GM08714 (cell line): ENCODE measurements at regions not wholly inside any gene's neighbourhood (a gene's known extent, or its start where the extent isn't known, plus 50 kb on each side); places are given as distances from the start of the nearest gene placed in this dataset.
"Not testable (repeated sequence)": the region's sequence is repeated elsewhere in the genome, so short reads cannot be mapped to it uniquely, and the experiment has no call there.

Experiments
- H3K4me3 ChIP-seq: fragments of 200-500 bp; sonication (Bioruptor generic); 2 replicates; pipeline ENCODE4 v1.5.1; 2014; ENCODE audit warnings: mild to moderate bottlenecking, low read length, inconsistent platforms
- ZNF274 ChIP-seq: IDR thresholded peaks from 2 replicates; pipeline ENCODE4 v1.6.1; 2012; ENCODE audit warnings: mild to moderate bottlenecking, low read depth, low read length

DNA sequence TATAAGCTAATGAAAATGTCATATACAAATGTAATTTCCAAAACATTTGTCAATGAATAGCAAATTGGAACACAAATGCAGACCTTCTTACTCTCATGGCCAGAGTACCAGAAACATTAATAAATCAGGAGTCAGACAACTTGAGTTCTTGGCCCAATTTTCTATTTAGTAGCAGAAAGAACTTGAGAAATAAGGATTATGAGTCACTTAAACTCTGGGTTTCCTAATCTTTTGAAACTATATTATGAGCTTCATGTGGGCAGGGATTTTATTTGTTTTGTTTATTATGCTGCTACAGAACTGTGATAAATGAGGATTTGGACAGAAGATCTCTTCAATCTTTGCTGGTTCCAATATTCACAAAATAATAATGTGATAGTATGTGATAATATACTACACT is 686.7 kb downstream of the NR4A2 start:
- H3K4me3 ChIP-seq, result no peak overlapping the region
- no peak for TF ChIP-seq ZNF274

DNA sequence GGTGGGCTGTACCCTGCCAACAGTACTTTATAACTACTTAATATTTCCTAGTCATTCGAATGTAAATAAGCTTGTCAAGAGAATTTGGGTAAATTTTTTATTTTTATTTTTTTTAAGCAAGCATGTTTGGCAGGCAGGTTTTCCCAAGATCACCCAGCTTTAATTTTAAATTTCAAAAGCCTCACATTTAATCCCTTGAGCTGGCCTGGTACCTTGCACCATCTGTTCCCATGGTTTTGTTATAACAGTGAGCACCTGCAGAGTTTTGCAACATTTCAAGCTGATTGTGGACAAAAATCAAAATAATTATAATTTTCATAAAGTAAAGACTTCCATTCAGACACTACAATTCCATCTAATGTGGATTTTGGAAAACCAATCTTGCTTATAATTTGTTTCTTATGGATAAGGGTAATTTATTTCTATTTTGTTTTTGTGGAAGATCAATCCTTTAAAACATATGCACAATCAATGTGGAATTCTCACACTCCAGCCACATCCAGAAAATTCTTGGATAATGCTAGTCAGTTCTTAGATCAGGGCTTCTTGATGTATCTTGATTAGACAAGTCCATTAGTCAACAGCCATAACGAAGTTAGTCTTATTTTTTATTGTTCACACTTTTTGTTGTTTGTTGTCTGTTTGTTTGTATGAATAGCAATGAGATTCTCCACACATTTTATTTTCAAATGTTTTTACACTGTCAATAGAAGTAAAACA is 689.3 kb downstream of the NR4A2 start:
- no peak for TF ChIP-seq ZNF274
- H3K4me3 ChIP-seq, result no peak overlapping the region

DNA sequence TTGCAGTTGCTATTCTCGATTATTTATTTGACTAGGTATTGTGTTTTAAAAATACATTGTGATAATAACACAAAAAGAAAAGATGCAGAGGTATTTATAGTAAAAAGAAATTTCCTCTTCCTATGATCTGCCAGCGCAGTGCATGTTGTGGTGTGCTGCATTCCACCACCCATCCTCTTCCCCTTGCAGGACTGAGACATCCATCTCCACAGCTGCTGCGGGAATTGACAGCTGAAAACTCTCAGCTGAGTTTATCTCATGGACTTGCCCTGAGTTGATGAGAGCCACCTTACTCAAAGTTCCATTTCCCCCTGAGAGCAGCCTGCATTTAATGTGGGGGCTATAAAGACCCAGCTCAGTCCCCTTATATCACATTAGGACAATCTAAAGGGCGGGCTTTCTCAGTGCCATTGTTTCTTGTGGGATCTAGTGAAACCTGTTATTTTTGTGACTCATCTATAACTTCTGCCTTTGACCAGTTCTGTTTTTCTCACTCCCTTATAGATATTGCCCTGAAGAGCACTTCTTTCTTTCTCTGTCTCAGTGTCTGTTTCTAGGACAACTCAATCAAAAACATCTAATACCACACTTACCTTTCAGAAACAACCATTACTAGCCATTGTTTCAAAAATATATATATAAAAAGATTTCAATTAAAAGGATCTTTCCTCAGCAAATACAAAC is 698.5 kb downstream of the NR4A2 start:
- H3K4me3 ChIP-seq, result no peak overlapping the region
- TF ChIP-seq ZNF274, result no peak

DNA sequence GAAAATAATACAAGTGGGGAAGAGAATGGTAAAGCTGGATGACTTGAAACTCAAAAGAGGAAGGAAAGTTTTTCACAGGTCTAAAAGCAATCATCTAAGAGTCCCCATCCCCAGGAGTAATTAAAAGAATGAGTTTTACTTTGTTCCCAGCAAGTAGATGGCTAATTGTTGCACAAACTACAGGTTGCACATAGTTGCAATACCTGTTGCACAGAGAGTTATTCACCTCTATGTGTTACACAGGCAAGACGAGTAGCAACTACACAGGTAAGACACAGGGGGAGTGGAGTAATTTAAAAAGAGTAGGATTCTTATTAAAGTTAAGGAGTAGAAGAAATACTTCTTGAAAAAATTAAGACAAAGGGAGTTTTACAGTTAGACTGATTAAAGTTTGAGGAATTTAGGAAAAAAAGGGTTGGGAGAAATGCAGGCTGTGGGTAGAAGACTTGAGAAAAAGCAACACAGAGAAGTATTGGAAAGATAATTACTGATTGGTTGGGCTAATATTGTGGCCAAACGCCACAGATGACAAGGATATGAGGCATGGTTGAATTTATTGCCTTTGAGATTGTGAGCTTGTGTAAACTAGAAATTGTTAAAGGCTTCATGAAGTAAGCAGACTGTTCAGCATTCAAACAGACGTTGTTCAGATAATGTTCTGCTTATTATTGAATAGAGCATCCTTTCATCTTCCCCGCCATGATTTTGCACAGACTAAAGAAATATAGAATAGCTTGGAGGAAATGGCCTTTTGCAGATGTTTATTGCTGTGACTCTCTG is 699.3 kb downstream of the NR4A2 start:
- TF ChIP-seq ZNF274, result no peak

DNA sequence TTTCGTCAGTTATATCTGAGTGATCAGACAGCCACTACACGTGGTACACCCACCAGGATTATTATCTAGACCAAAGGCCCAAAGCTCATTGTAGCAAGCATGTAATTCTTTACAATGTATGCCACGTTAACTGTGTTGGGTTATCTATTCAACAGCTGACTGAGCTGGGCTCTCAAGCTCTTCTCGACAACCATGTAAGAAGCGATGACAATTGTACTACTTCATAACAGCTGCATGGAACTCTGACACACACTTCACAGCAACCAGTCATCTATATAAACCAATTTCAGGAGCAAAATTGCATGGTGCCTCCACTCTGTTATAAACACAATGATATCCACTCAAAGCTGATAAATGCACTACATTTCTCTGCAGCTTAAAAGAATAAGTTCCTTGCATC is 701.8 kb downstream of the NR4A2 start:
- no peak for TF ChIP-seq ZNF274
- no peak overlapping the region for H3K4me3 ChIP-seq

More for the DNA sequence above, 699.3 kb downstream of the NR4A2 start:
- no peak overlapping the region for H3K4me3 ChIP-seq

DNA sequence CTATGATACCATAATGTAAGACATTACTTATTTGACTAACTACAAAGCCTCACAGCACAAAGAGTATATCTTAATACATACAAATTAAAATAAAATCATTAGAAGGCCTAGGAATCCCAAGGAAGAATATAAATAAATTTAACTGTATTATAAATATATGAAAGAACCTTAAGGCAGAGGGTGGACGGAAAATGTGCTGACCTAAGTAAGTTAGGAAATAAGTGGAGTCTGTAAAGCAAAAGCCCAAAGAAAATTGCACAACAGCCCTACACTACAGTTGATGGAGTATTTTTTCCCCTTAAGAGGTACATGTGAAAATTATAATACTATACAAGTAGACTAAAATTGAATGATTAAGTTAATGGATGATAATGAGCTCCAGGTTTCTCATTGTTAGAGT is 710.1 kb downstream of the NR4A2 start:
- no peak overlapping the region for H3K4me3 ChIP-seq
- TF ChIP-seq ZNF274, result no peak

DNA sequence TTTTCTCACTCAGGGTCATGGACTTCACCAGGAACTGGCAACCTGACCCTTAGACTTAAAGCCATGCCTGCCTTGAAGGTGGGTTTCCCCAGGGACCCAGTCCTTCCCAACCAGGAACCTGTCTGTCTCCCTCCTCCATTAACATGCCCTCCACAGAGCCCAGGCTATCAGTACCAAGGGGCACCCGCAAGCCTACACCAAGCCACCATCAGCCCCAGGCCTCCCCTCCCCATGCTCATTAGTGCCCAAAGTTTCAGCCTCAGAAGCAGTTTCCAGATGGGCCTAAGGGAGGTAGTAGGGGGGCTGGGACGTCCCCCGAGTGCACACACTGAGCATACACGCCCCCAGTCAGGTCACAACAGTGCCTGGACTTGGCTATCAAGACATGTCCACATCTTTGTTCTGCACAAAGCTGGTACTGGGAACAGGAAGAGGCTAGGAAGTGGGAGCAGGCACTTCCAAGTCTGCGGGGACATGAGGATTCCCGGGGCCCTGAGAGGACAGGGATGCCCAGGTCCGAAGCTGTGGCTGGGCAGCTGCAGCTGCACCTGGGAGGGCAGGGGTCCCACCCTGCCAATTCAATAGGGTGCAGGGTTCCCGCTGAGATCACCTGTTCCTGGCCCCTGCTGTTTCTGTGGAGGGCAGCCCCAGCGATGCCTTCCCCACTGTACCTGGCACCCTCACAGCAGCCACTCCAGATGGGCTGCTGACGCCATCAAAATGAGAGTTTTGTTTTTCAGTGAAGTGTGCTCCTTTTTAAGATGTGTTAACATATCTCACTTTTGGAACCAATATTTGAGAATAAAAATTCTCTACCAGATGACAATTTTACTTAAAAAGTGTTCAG is 731.4 kb downstream of the NR4A2 start:
- H3K4me3 ChIP-seq, result no peak overlapping the region
- no peak for TF ChIP-seq ZNF274

DNA sequence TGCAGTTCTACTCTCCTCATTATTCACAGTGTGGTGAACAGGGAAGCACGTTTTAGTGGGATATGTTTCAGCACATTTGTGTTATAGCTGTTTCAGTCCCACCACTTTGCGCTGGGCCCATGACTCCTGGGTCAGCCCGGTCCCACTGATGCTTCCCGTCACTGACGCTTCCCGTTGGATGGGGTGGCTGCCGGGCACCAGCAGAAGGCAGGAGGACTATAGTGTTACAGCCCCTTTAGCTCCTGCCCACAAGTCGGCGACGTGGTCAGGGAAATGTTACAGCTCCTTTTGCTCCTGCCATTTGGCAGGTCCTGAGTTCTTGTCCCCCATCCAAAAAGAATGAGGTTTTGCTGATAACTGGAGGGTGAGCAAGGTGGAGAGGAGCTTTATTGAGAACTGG is 732.2 kb downstream of the NR4A2 start:
- no peak for TF ChIP-seq ZNF274

DNA sequence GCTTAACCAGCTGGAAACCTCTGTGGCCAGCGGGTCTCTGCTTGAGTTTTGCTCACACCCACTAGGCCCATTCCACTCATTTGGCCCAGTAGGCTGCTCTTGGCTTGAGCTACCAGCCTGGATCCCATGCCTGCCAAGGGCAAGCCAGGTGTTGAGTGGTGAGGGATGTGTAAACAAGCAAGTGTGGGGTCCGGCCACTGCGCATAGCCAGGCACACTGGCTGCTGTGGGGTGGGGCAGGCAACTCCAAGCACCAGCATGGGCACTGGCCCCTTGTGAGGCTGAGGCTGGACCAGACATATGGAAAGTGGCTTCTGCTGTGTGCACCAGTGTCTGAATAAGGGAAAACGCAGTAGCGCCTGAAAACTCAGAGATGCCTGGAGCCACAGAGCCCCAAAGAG is 732.7 kb downstream of the NR4A2 start:
- H3K4me3 ChIP-seq, result no peak overlapping the region
- TF ChIP-seq ZNF274, result no peak

More for the DNA sequence above, 732.2 kb downstream of the NR4A2 start:
- no peak overlapping the region for H3K4me3 ChIP-seq

DNA sequence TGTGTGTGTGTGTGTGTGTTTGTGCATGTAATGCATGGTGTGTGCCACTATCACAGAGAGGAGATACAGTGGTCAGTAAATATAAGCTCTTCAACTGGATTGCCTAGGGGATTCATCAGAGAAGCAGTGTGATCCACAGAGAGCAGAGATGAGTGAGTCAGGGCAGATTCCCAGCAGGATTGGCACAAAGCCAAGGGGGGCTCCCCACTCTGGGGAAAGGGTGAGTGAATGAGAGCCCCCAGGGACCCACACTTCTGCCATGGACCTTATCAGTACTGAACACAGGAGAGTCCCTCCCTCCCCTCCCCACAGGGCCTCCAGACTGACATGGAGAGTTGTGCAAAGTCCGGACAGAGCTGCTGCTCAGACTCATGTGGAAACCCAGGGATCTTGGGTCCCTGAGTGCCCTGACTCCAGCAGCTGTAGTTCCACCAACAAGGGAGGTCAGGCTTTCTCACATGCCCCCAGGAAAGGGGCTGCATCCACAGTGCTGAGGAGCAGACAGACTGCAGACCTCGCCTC is 748.8 kb downstream of the NR4A2 start:
- no peak for TF ChIP-seq ZNF274
- no peak overlapping the region for H3K4me3 ChIP-seq

DNA sequence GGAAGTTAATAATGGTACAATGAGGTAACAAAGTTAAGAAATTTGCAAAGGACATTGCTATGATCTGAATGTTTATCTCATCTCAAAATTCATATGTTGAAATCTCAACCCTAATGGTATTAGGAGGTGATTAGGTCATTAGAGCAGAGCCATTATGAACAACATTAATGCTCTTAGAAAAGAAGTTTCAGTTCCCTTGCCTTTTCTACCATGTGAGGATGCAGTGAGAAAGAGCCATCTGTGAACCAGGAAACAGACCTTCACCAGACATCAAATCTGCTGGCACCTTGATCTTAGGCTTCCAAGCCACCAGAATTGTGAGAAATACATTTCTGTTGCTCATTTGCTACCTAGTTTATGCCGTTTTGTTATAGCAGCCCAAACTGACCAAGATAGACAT is 757.6 kb downstream of the NR4A2 start:
- no peak for TF ChIP-seq ZNF274
- no peak overlapping the region for H3K4me3 ChIP-seq

DNA sequence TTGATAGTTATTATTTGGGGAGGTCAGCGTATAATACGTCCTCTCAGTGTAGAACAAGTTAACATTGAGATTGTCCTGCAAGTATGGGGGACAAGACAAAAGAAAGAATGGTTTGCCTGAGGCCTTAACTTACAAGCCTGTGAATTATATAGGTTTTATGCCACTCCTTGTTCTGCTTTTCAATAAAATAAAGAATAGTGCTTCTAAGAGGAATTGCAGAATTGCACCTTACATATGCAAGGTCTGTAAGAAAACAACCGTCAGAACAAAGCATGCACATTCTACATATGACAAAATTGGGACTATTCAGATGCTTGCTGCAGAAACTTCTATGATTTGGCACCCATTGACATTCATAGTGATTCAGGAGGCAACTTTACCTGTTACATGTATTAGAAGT is 785.0 kb downstream of the NR4A2 start:
- no peak overlapping the region for H3K4me3 ChIP-seq
- TF ChIP-seq ZNF274, result no peak

DNA sequence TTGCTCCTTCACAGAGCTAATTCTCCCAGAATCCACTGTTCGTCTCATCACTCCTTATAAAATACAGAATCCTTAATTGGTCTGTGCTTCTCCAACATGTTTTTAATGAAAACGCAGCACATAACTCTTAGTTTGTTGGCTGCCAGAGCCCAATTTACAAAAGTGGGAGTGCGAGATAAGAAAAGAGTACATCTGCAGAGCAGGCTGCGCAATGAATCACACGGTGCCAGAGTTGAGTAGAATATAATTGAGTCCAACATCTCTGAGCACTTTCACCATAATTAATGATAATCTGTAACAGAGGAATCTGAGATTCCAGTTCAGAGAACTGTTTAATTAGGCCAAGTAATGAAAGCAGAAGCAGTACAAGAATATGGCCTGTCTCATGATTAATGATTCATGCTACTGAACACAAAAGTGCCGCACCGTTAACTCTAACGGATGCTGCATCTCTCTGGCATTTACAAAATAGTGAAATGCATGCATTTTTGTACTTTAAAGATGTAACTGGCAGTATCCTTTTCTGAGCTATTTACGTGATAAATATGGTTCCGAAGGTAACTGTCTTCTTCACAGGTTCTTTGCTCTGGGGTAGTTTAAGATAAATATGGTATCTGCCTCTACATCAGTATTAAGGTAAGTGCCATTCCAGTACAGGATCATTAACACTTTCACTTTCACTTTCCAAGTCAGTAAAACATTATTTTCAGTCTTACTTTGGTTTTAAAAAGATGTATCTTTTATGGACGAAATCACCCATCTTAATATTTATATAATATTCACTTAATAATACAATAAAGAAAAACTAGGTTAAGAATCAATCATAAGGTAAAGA is 785.6 kb downstream of the NR4A2 start:
- TF ChIP-seq ZNF274, result no peak
- no peak overlapping the region for H3K4me3 ChIP-seq

DNA sequence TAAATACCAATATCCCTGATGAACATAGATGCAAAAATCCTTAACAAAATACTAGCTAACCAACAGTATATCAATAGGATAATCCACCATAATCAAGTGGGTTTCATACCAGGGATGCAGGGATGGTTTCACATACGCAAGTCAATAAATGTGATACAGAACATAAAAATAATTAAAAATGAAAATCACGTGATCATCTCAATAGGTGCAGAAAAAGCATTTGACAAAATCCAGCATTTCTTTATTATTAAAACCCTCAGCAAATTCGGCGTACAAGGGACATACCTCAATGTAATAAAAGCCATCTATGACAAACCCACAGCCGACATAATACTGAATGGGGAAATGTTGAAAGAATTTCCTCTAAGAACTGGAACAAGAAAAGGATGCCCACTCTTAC is 793.5 kb downstream of the NR4A2 start:
- not testable (repeated sequence) for H3K4me3 ChIP-seq
